H1 (cell line): ENCODE measurements at regions not wholly inside any gene's neighbourhood (a gene's known extent, or its start where the extent isn't known, plus 50 kb on each side); places are given as distances from the start of the nearest gene placed in this dataset.

Source experiments
- CTCF ChIA-PET: fragments of 300-600 bp; sonication (Branson Sonifier 250); formaldehyde crosslinking; loops from one replicate; lab custom pipeline; 2021; ENCODE audit not compliant: partially characterized antibody; lab: Charles Lee
- POLR2A ChIA-PET: fragments of 300-600 bp; sonication (Branson Sonifier 250); formaldehyde crosslinking; loops from one replicate; lab custom pipeline; 2021; ENCODE audit warnings: inconsistent platforms; ENCODE audit not compliant: partially characterized antibody; lab: Charles Lee
- DNase-seq, 2 experiments: peaks; one replicate each; pipeline versions ENCODE4 v3.0.0 to v3.0.0-alpha.2; 2010 to 2022; ENCODE audit warnings: low spot score in 2 of 2, low read depth in 1 of 2, mixed read lengths in 1 of 2
- FAIRE-seq: peaks from 2 replicates; lab custom pipeline; 2011; peaks lifted over from hg19 to GRCh38; lab: Jason Lieb, UNC
- H2AFZ ChIP-seq: 2 replicates; pipeline ENCODE4 v1.8.1; 2012; ENCODE audit warnings: low read length, inconsistent platforms
- H2AK5ac ChIP-seq: 2 replicates; pipeline ENCODE4 v1.6.1; 2013; ENCODE audit warnings: low read depth, low read length
- H2BK120ac ChIP-seq: replicated peaks from 2 replicates; pipeline ENCODE3; 2013; ENCODE audit warnings: low read depth, low read length, inconsistent platforms
- H2BK12ac ChIP-seq: 2 replicates; pipeline ENCODE4 v1.6.1; 2013; ENCODE audit warnings: low read depth, low read length
- H2BK15ac ChIP-seq: 2 replicates; pipeline ENCODE4 v1.6.1; 2013; ENCODE audit warnings: low read length
- H2BK20ac ChIP-seq: 2 replicates; pipeline ENCODE4 v1.6.1; 2013; ENCODE audit warnings: low read length
- H2BK5ac ChIP-seq: 2 replicates; pipeline ENCODE4 v1.6.1; 2013; ENCODE audit warnings: low read depth, low read length
- H3K14ac ChIP-seq: 2 replicates; pipeline ENCODE4 v1.6.1; 2013; ENCODE audit warnings: inconsistent platforms; ENCODE audit not compliant: insufficient read length
- H3K18ac ChIP-seq: 2 replicates; pipeline ENCODE4 v1.6.1; 2013; ENCODE audit warnings: low read length; ENCODE audit errors: extremely low read depth
- H3K23ac ChIP-seq: 2 replicates; pipeline ENCODE4 v1.6.1; 2013; ENCODE audit warnings: inconsistent platforms; ENCODE audit not compliant: insufficient read length
- H3K23me2 ChIP-seq: 2 replicates; pipeline ENCODE4 v1.6.1; 2013; ENCODE audit warnings: low read depth, low read length
- H3K27ac ChIP-seq: 2 replicates; pipeline ENCODE4 v1.6.1; 2011; ENCODE audit warnings: low read depth, low read length, inconsistent platforms
- H3K27me3 ChIP-seq, 4 experiments: replicated peaks in 1 of 4; 1 replicate in 1 of 4; 2 replicates in 3 of 4; pipeline versions ENCODE4 v1.6.1 to v1.8.1; 2011 to 2013; ENCODE audit warnings: low read length in 3 of 4, mild to moderate bottlenecking in 3 of 4, inconsistent platforms in 2 of 4, mixed read lengths in 2 of 4, moderate library complexity in 1 of 4; ENCODE audit not compliant: control insufficient read depth in 3 of 4, insufficient read depth in 3 of 4; ENCODE audit errors: extremely low read depth in 1 of 4
- H3K36me3 ChIP-seq, 4 experiments: 2 replicates each; pipeline versions ENCODE4 v1.6.1 to v1.8.1; 2011 to 2013; ENCODE audit warnings: mild to moderate bottlenecking in 4 of 4, low read length in 3 of 4, moderate library complexity in 2 of 4, control low read depth in 1 of 4, inconsistent platforms in 1 of 4; ENCODE audit not compliant: insufficient read depth in 4 of 4, control insufficient read depth in 2 of 4
- H3K4ac ChIP-seq: replicated peaks from 2 replicates; pipeline ENCODE3; 2013; ENCODE audit warnings: low read length, low read depth, mixed read lengths, inconsistent platforms; ENCODE audit not compliant: insufficient read length
- H3K4me1 ChIP-seq, 4 experiments: replicated peaks in 1 of 4; 1 replicate in 1 of 4; 2 replicates in 3 of 4; pipeline versions ENCODE4 v1.6.1 to v1.8.1; 2011 to 2013; ENCODE audit warnings: low read length in 3 of 4, inconsistent platforms in 2 of 4, mixed read lengths in 1 of 4; ENCODE audit not compliant: insufficient read depth in 4 of 4, control insufficient read depth in 3 of 4
- H3K4me2 ChIP-seq, 2 experiments: 2 replicates each; pipeline versions ENCODE4 v1.6.1 to v1.8.1; 2011 to 2013; ENCODE audit warnings: low read depth in 2 of 2, low read length in 2 of 2, control low read depth in 1 of 2, inconsistent platforms in 1 of 2, mild to moderate bottlenecking in 1 of 2; ENCODE audit not compliant: insufficient read depth in 1 of 2
- H3K4me3 ChIP-seq, 4 experiments: fragments of 200-600, 300-600 bp in 1 of 4; sonication (generic), shearing (Covaris generic), sonication (Bioruptor Twin) in 1 of 4; 2 replicates each; pipeline versions ENCODE4 v1.5.1 to v1.8.1; 2011 to 2016; ENCODE audit warnings: low read length in 4 of 4, low read depth in 3 of 4, control low read depth in 2 of 4, inconsistent platforms in 2 of 4, mild to moderate bottlenecking in 2 of 4, mixed read lengths in 1 of 4, moderate library complexity in 1 of 4; ENCODE audit not compliant: insufficient read depth in 2 of 4; ENCODE audit errors: extremely low read depth in 1 of 4
- H3K56ac ChIP-seq: replicated peaks from 2 replicates; pipeline ENCODE3; 2013; ENCODE audit warnings: low read depth, mild to moderate bottlenecking, mixed read lengths, low read length, inconsistent platforms; ENCODE audit not compliant: insufficient read length
- H3K79me1 ChIP-seq: 2 replicates; pipeline ENCODE4 v1.6.1; 2013; ENCODE audit warnings: low read depth, low read length, control low read depth
- H3K79me2 ChIP-seq, 2 experiments: 2 replicates each; pipeline versions ENCODE4 v1.6.1 to v1.8.1; 2012 to 2013; ENCODE audit warnings: low read length in 2 of 2, mild to moderate bottlenecking in 2 of 2, inconsistent platforms in 1 of 2; ENCODE audit not compliant: insufficient read depth in 2 of 2, control insufficient read depth in 1 of 2
- H3K9ac ChIP-seq, 4 experiments: replicated peaks in 1 of 4; 1 replicate in 1 of 4; 2 replicates in 3 of 4; pipeline versions ENCODE4 v1.6.1 to v1.8.1; 2011 to 2013; ENCODE audit warnings: low read depth in 3 of 4, low read length in 3 of 4, control low read depth in 2 of 4, mild to moderate bottlenecking in 2 of 4, moderate library complexity in 2 of 4, inconsistent platforms in 1 of 4; ENCODE audit errors: extremely low read depth in 1 of 4
- H3K9me3 ChIP-seq, 2 experiments: 2 replicates each; pipeline versions ENCODE4 v1.6.1 to v1.8.1; 2012 to 2013; ENCODE audit warnings: mild to moderate bottlenecking in 2 of 2, moderate library complexity in 2 of 2, control low read depth in 1 of 2, inconsistent platforms in 1 of 2, low read depth in 1 of 2, low read length in 1 of 2, mixed read lengths in 1 of 2; ENCODE audit not compliant: insufficient read depth in 2 of 2
- H4K20me1 ChIP-seq, 2 experiments: replicated peaks in 1 of 2; 2 replicates each; pipeline versions ENCODE3 to v1.8.1; 2011 to 2013; ENCODE audit warnings: inconsistent platforms in 2 of 2, low read length in 2 of 2, mild to moderate bottlenecking in 1 of 2; ENCODE audit not compliant: insufficient read depth in 2 of 2, control insufficient read depth in 1 of 2
- H4K5ac ChIP-seq: 2 replicates; pipeline ENCODE4 v1.6.1; 2013; ENCODE audit warnings: low read length, low read depth, mixed read lengths, inconsistent platforms; ENCODE audit not compliant: insufficient read length
- H4K8ac ChIP-seq: 2 replicates; pipeline ENCODE4 v1.8.0; 2013; ENCODE audit warnings: mild to moderate bottlenecking, moderate library complexity, low read length, inconsistent platforms; ENCODE audit not compliant: insufficient read depth; ENCODE audit errors: extremely low read depth
- H4K91ac ChIP-seq: replicated peaks from 2 replicates; pipeline ENCODE3; 2013; ENCODE audit warnings: low read length, mixed read lengths, inconsistent platforms; ENCODE audit not compliant: insufficient read length
- CHD1 ChIP-seq: IDR thresholded peaks from 2 replicates; pipeline ENCODE4 v1.6.1; 2012; ENCODE audit warnings: low read depth, low read length, improper control_type of control experiment
- CHD2 ChIP-seq: IDR thresholded peaks from 2 replicates; pipeline ENCODE4 v1.6.1; 2012; ENCODE audit warnings: low read length, improper control_type of control experiment
- EGR1 ChIP-seq: IDR thresholded peaks from 2 replicates; pipeline ENCODE4 v1.6.1; 2011; ENCODE audit warnings: low read depth, low read length, borderline replicate concordance
- NRF1 ChIP-seq: IDR thresholded peaks from 2 replicates; pipeline ENCODE4 v1.6.1; 2011; ENCODE audit warnings: mild to moderate bottlenecking, low read depth, low read length, improper control_type of control experiment
- POU5F1 ChIP-seq: IDR thresholded peaks from 2 replicates; pipeline ENCODE4 v1.6.1; 2011; ENCODE audit warnings: low read depth, mild to moderate bottlenecking, low read length, moderate library complexity
- RBBP5 ChIP-seq: IDR thresholded peaks from 2 replicates; pipeline ENCODE4 v1.7.1; 2012; ENCODE audit warnings: low read depth, mild to moderate bottlenecking, inconsistent platforms, low read length, moderate library complexity, borderline replicate concordance
- RFX5 ChIP-seq: IDR thresholded peaks from 2 replicates; pipeline ENCODE4 v1.6.1; 2011; ENCODE audit warnings: low read depth, low read length, improper control_type of control experiment, borderline replicate concordance
- SIRT6 ChIP-seq: IDR thresholded peaks from one replicate; pipeline ENCODE4 v1.7.1; 2012; ENCODE audit warnings: low read length, inconsistent platforms
- WGBS, 2 experiments: shearing (Covaris generic) in 1 of 2; methylation state at CpG; one replicate each; pipeline versions ENCODE4 v1.1.6 to v1.1.7; 2013 to 2015; ENCODE audit warnings: low lambda C conversion rate in 2 of 2, mixed read lengths in 2 of 2, inconsistent platforms in 1 of 2, low coverage in 1 of 2, missing lambda C conversion rate in 1 of 2; ENCODE audit not compliant: insufficient replicate concordance in 2 of 2, insufficient coverage in 1 of 2, insufficient read length in 1 of 2; ENCODE audit errors: extremely low coverage in 1 of 2, missing lambda C conversion rate in 1 of 2; 5-methylcytosine and 5-hydroxymethylcytosine counted together

DNA sequence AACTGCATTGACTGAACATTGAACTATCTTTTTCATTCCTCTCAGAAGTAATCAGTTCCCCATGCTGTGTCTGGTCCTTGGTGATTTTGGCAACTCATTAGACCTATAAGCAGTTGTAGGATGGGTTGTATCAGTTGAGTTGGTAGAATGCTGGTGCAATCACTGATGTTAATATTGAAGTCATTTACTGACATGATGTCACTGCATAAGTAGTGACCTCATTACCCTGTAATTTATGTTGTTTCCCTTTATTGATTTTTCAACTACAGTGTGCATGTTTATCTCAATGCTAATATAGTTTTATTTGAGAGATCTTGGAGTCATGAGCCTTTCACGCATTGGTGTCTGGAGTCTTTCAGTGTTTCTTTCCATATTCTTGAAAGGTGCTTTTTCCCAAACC is 275.0 kb downstream of the SPATA31D1 start:
- Histone ChIP-seq H2AK5ac (no peak overlapping the region), H2BK12ac (no peak overlapping the region), H4K5ac (no peak overlapping the region), H3K23me2 (no peaks in the 10 kb centered on the region), H4K91ac (no peak overlapping the region), H3K56ac (no peak overlapping the region), H4K8ac (no peak overlapping the region), H3K4me2 (no peak overlapping the region), H3K79me1 (no peaks in the 10 kb centered on the region), H3K27me3 (no peaks in the 10 kb centered on the region), H3K4me1 (peaks cover 0 to 3% (median 2%) of the 10 kb centered on the region in 4 experiments; a peak in 2 of 7 replicates), H3K27ac (no peak overlapping the region), H4K20me1 (no peaks in the 10 kb centered on the region), H3K14ac (no peak overlapping the region), H2BK15ac (no peak overlapping the region), H3K9me3 (no peaks in the 10 kb centered on the region), H3K4me3 (no peak overlapping the region), H3K9ac (no peak overlapping the region), H2BK20ac (no peak overlapping the region), H2BK120ac (no peak overlapping the region), H3K23ac (no peak overlapping the region), H3K36me3 (no peaks in the 10 kb centered on the region), H3K79me2 (no peaks in the 10 kb centered on the region), H3K18ac (no peak overlapping the region), H3K4ac (no peak overlapping the region), H2BK5ac (no peak overlapping the region), H2AFZ (no peak overlapping the region)
- no peak for FAIRE-seq
- CTCF ChIA-PET = no interaction called here
- no peak for TF ChIP-seq EGR1
- no peak for TF ChIP-seq RFX5
- TF ChIP-seq POU5F1 = no peak
- no peak for TF ChIP-seq CHD2
- TF ChIP-seq CHD1 = no peak
- TF ChIP-seq SIRT6 = no peak
- no peak for TF ChIP-seq NRF1
- TF ChIP-seq RBBP5 = no peak
- POLR2A ChIA-PET = no interaction called here
- no peak for DNase-seq
- 89% methylated on average over 1 of the region's 1 CpG; no CpG with 5 or more reads in 1 of the 2 experiments for WGBS, 2 experiments
